Activated naive CD4-positive, alpha-beta T cell treated with anti-CD3 and anti-CD28 coated beads for 36 hours (primary cell): ENCODE measurements at regions not wholly inside any gene's neighbourhood (a gene's known extent, or its start where the extent isn't known, plus 50 kb on each side); places are given as distances from the start of the nearest gene placed in this dataset.

Experiments used
- CTCF ChIA-PET: fragments of 350-600 bp; sonication (Branson Sonifier 250); formaldehyde crosslinking; loops from one replicate; lab custom pipeline; 2021; ENCODE audit warnings: antibody characterized with exemption; lab: Charles Lee
- DNase-seq: peaks from one replicate; pipeline ENCODE4 v3.0.0-alpha.2; 2020
- H3K27ac Mint-ChIP-seq: one replicate; pipeline ENCODE4 v1.8.0; 2021; ENCODE audit warnings: mild to moderate bottlenecking, mixed read lengths
- H3K27me3 Mint-ChIP-seq: one replicate; pipeline ENCODE4 v1.8.0; 2021; ENCODE audit warnings: low read depth, mixed read lengths
- H3K36me3 Mint-ChIP-seq: one replicate; pipeline ENCODE4 v1.8.0; 2021; ENCODE audit warnings: low read depth, mixed read lengths
- H3K4me1 Mint-ChIP-seq: one replicate; pipeline ENCODE4 v1.8.0; 2021; ENCODE audit warnings: low read depth, mixed read lengths
- H3K4me3 Mint-ChIP-seq: one replicate; pipeline ENCODE4 v1.8.0; 2021; ENCODE audit warnings: mild to moderate bottlenecking, moderate library complexity, mixed read lengths
- H3K9me3 Mint-ChIP-seq: one replicate; pipeline ENCODE4 v1.8.0; 2021; ENCODE audit warnings: mixed read lengths
- intact Hi-C: fragments of 100-400 bp; cut with micrococcal nuclease; formaldehyde crosslinking; loops from one replicate; pipeline ENCODE4 v1.15.1; 2023

DNA sequence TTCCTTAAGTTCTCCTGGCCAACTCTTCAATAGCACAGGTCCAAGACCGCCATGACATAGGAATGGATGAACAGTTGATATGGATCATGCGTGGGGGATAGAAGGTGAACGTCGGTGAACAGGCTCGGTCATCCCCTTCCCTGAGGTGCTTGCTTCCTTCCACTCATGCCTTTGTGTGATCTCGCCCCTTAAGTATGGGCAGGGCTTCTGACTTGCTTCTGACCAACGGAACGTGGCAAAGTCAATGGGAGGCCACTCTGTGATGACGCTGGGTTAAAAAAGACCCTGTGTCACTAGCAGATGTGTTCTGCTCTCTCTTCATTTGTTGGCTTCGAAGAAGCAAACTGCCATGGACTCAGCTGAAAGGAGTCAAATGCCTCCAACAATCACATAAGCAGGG, 240.5 kb upstream of the TUT7 start:
- no peak overlapping the region for H3K27ac Mint-ChIP-seq
- CTCF ChIA-PET: no interaction called here
- DNase-seq: no peak
- peaks cover 9% of the 10 kb centered on the region for H3K27me3 Mint-ChIP-seq
- H3K4me1 Mint-ChIP-seq: no peaks in the 10 kb centered on the region
- H3K36me3 Mint-ChIP-seq: no peaks in the 10 kb centered on the region
- intact Hi-C loops: no loop called here
- H3K4me3 Mint-ChIP-seq: no peak overlapping the region
- no peaks in the 10 kb centered on the region for H3K9me3 Mint-ChIP-seq

- Mint-ChIP-seq H3K27me3 (peaks cover 7% of the 10 kb centered on the region), H3K27ac (no peak overlapping the region), H3K4me1 (no peaks in the 10 kb centered on the region), H3K9me3 (no peaks in the 10 kb centered on the region), H3K36me3 (no peaks in the 10 kb centered on the region), H3K4me3 (no peak overlapping the region)
- CTCF ChIA-PET: no interaction called here
- intact Hi-C loops: no loop called here
- DNase-seq: no peak
These were observed 237.3 kb upstream of the TUT7 start for GRCh38 chr9:86591472-86591871.

- Mint-ChIP-seq H3K9me3 (no peaks in the 10 kb centered on the region), H3K27ac (no peak overlapping the region), H3K4me1 (peaks cover 2% of the 10 kb centered on the region), H3K27me3 (peaks cover 6% of the 10 kb centered on the region), H3K36me3 (no peaks in the 10 kb centered on the region), H3K4me3 (no peak overlapping the region)
- no peak for DNase-seq
- intact Hi-C loops: no loop called here
- CTCF ChIA-PET: interaction anchor here (0.5 to 0.6 kb wide), 2 partner anchors 18 to 620 kb away, joined by 3 to 4 read pairs; no protein-coding TSS in a partner anchor
These were observed 235.5 kb upstream of the TUT7 start for GRCh38 chr9:86589730-86590129.

GRCh38 chr9:86589273-86589672, 235.1 kb upstream of the TUT7 start:
- Mint-ChIP-seq H3K27ac (no peak overlapping the region), H3K36me3 (no peaks in the 10 kb centered on the region), H3K9me3 (no peaks in the 10 kb centered on the region), H3K4me1 (peaks cover 2% of the 10 kb centered on the region), H3K27me3 (peaks cover 6% of the 10 kb centered on the region), H3K4me3 (no peak overlapping the region)
- intact Hi-C loops: no loop called here
- DNase-seq: no peak
- CTCF ChIA-PET: interaction anchor here (0.6 kb wide), 1 partner anchor 620 kb away, joined by 4 read pairs; no protein-coding TSS in a partner anchor

- no peaks in the 10 kb centered on the region for H3K9me3 Mint-ChIP-seq
- intact Hi-C loops: no loop called here
- H3K4me3 Mint-ChIP-seq: no peak overlapping the region
- H3K27ac Mint-ChIP-seq: no peak overlapping the region
- peaks cover 13% of the 10 kb centered on the region for H3K27me3 Mint-ChIP-seq
- H3K4me1 Mint-ChIP-seq: peaks cover 2% of the 10 kb centered on the region
- no peak for DNase-seq
- no peaks in the 10 kb centered on the region for H3K36me3 Mint-ChIP-seq
- CTCF ChIA-PET: interaction anchor here (0.6 kb wide), 1 partner anchor 170 kb away, joined by 3 read pairs; no protein-coding TSS in a partner anchor
These were observed 231.9 kb upstream of the TUT7 start for GRCh38 chr9:86586144-86586494.

- no peaks in the 10 kb centered on the region for H3K36me3 Mint-ChIP-seq
These were observed 231.4 kb upstream of the TUT7 start for GRCh38 chr9:86585422-86586143.

GRCh38 chr9:86580688-86581087, 226.5 kb upstream of the TUT7 start:
- intact Hi-C loops: no loop called here
- no peak for DNase-seq
- CTCF ChIA-PET: no interaction called here
- no peaks in the 10 kb centered on the region for H3K9me3 Mint-ChIP-seq
- no peak overlapping the region for H3K4me3 Mint-ChIP-seq
- no peak overlapping the region for H3K27ac Mint-ChIP-seq
- H3K27me3 Mint-ChIP-seq: peaks cover 7% of the 10 kb centered on the region
- no peaks in the 10 kb centered on the region for H3K36me3 Mint-ChIP-seq
- H3K4me1 Mint-ChIP-seq: peaks cover 2% of the 10 kb centered on the region

More at GRCh38 chr9:86585422-86586143, 231.4 kb upstream of the TUT7 start:
- CTCF ChIA-PET: no interaction called here
- DNase-seq: no peak
- no peak overlapping the region for H3K27ac Mint-ChIP-seq
- peaks cover 2% of the 10 kb centered on the region for H3K4me1 Mint-ChIP-seq
- H3K9me3 Mint-ChIP-seq: no peaks in the 10 kb centered on the region
- H3K27me3 Mint-ChIP-seq: peaks cover 13% of the 10 kb centered on the region
- H3K4me3 Mint-ChIP-seq: no peak overlapping the region
- intact Hi-C loops: no loop called here

DNA sequence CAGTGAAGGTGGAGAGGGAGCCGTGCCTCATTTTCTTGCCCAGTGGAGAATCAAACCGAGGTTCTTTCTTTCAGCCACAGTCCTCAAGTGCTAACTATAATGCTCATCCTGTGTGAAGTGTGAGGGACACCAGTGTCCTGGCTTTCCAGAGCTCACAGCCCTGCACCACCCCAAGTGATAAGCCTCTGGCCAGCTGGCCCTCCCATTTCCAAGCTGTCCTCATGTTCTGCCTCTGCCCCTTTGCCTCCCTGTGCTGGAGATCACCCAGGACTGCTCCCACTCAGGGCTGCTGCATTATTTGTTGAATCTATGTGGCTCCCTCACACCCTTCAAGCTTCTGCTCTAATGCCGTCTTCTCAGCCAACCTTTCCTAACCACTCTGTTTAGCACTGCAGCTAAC, 224.5 kb upstream of the TUT7 start:
- H3K27me3 Mint-ChIP-seq: peaks cover 17% of the 10 kb centered on the region
- no peaks in the 10 kb centered on the region for H3K4me1 Mint-ChIP-seq
- H3K9me3 Mint-ChIP-seq: no peaks in the 10 kb centered on the region
- H3K36me3 Mint-ChIP-seq: no peaks in the 10 kb centered on the region
- no peak for DNase-seq
- CTCF ChIA-PET: no interaction called here
- intact Hi-C loops: no loop called here
- H3K4me3 Mint-ChIP-seq: no peak overlapping the region
- H3K27ac Mint-ChIP-seq: no peak overlapping the region

GRCh38 chr9:86577420-86578333, 223.5 kb upstream of the TUT7 start:
- H3K27me3 Mint-ChIP-seq: peaks cover 18% of the 10 kb centered on the region
- H3K9me3 Mint-ChIP-seq: no peaks in the 10 kb centered on the region
- H3K36me3 Mint-ChIP-seq: no peaks in the 10 kb centered on the region
- no peaks in the 10 kb centered on the region for H3K4me1 Mint-ChIP-seq
- intact Hi-C loops: no loop called here
- DNase-seq: no peak
- no peak overlapping the region for H3K27ac Mint-ChIP-seq
- CTCF ChIA-PET: no interaction called here
- H3K4me3 Mint-ChIP-seq: no peak overlapping the region

GRCh38 chr9:86575825-86576525, 221.8 kb upstream of the TUT7 start:
- H3K36me3 Mint-ChIP-seq: no peaks in the 10 kb centered on the region
- CTCF ChIA-PET: no interaction called here
- no peak overlapping the region for H3K4me3 Mint-ChIP-seq
- no peaks in the 10 kb centered on the region for H3K9me3 Mint-ChIP-seq
- DNase-seq: no peak
- intact Hi-C loops: no loop called here
- H3K4me1 Mint-ChIP-seq: no peaks in the 10 kb centered on the region
- peaks cover 12% of the 10 kb centered on the region for H3K27me3 Mint-ChIP-seq
- no peak overlapping the region for H3K27ac Mint-ChIP-seq

DNA sequence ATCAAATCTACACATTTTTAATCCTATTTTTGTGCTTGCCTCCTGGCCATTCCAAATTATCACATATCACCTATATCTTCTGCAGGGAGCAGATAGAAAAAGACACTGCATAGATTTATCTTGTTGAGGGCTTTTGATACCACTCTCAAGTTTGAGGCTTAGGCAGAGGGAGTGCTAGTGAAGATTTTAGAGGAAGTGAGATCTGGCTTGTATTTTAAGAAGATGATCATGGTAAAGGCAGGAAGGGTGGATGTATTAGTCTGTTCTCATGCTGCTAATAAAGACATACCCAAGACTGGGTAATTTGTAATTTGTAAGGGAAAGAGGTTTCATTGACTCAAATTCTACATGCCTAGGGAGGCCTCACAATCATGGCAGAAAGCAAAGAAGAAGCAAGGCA, 220.9 kb upstream of the TUT7 start:
- H3K27ac Mint-ChIP-seq: no peak overlapping the region
- H3K36me3 Mint-ChIP-seq: no peaks in the 10 kb centered on the region
- no peaks in the 10 kb centered on the region for H3K4me1 Mint-ChIP-seq
- H3K27me3 Mint-ChIP-seq: peaks cover 12% of the 10 kb centered on the region
- no peak overlapping the region for H3K4me3 Mint-ChIP-seq
- CTCF ChIA-PET: no interaction called here
- DNase-seq: no peak
- H3K9me3 Mint-ChIP-seq: no peaks in the 10 kb centered on the region
- intact Hi-C loops: no loop called here

DNA sequence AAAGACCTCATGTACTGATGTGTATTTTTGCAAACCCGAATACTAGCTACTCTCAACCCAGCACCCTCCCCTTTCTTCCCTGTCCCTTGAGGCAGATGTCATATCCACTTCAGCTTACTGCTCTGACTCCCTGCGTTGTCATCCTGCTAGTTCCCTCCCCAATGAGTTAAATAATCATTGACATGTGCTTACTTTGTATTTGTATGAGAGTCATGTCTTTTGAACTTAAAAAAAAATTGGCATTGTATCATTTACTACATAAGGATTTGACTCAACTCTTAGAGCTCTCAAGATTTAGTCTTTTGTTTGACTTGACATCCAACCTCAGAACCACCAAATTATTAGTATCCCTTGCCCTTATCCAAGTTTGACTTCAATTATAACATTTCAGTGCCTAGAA, 219.7 kb upstream of the TUT7 start:
- Mint-ChIP-seq H3K27me3 (peaks cover 15% of the 10 kb centered on the region), H3K4me1 (no peaks in the 10 kb centered on the region), H3K4me3 (no peak overlapping the region), H3K9me3 (peaks cover 3% of the 10 kb centered on the region), H3K27ac (no peak overlapping the region), H3K36me3 (no peaks in the 10 kb centered on the region)
- intact Hi-C loops: no loop called here
- no peak for DNase-seq
- CTCF ChIA-PET: interaction anchor here (0.6 kb wide), 1 partner anchor 704 kb away, joined by 4 read pairs; no protein-coding TSS in a partner anchor
